ENCODE measurements at regions not wholly inside any gene's neighbourhood (a gene's known extent, or its start where the extent isn't known, plus 50 kb on each side); places are given as distances from the start of the nearest gene placed in this dataset.
A peak's percentile ranks its signal among the peaks of the same experiment; 100 is the strongest.

GRCh38 chr16:50469744-50470321 is 78.4 kb upstream of the NKD1 start:
- no peak for DNase-seq (ENCODE audit: low spot score)

GRCh38 chr16:50469121-50469743 is 79.0 kb upstream of the NKD1 start:
- no peak for DNase-seq (ENCODE audit: low spot score)

- no peak for DNase-seq (ENCODE audit: low spot score)
Observed at GRCh38 chr16:50468749-50469078, 79.5 kb upstream of the NKD1 start.

GRCh38 chr16:50467943-50468748 is 80.0 kb upstream of the NKD1 start:
- peak; percentile 16 for DNase-seq (ENCODE audit: low spot score)

GRCh38 chr16:50467559-50467942 is 80.6 kb upstream of the NKD1 start:
- no peak for DNase-seq (ENCODE audit: low spot score)

DNA sequence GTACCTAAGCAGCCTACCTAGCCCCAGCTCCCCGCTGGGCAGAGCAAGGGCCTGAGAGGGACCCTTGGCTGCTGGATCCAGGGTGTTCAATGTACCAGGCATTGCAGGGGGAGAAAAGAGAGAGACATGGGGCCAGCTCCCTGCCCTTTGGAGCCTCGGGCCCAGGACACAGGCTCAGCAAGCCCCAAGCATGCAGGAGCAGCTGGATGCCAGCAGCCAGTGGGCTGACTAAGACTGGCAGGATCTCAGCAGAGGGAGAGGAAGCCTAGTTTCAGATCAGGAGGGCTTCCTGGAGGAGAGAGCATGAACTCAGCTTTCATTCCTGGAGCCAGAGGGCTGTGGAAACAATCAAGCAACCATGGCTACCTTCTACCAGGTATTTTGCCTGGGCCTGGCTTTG is 82.0 kb upstream of the NKD1 start:
- DNase-seq (ENCODE audit: low spot score), result no peak

DNA sequence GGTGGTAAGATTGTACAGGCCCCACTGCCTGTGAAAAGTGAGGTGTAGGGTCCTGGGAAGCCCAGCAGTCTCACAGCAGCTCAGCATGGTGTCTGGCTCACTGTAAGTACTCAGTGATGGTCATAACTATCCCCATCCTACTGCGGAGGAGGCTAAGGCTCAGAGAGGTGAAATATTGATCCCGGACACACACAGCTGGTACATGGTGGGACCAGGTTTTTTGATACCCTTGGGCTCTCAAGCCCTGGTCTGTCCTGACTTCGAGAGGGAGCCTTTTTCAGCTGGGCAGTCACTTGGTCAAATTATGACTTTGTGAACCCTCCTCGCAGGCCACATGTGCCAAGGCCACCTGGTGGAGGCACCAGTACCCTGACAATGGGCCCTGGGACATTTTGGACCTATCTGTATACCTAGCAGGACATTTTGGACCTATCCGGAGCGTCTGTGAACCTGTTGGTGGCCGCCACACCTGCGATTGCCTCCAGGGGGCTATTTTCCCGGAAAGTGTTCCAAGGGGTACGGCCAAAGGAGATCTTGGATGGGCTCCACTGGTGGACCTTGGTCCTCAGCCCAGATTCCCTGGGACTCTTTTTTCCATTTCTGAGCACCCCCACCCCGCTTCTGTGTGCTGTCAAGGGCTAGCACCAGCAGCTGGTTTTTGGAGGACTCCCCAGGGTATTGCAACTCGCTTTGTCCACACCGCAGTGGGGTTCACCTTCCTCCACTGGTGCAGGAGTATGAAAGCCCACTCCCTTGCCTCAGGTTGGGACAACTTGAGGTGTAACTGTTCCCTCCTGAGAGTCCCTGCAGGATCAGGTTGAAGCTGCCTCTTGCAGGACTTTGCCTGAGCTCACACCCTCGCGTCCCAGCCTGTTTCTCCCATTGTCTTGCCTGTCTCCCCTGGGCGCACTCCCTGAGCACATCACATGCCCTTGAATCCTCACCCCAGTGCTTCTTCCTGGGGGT is 83.6 kb upstream of the NKD1 start:
- DNase-seq (ENCODE audit: low spot score), result no peak

DNA sequence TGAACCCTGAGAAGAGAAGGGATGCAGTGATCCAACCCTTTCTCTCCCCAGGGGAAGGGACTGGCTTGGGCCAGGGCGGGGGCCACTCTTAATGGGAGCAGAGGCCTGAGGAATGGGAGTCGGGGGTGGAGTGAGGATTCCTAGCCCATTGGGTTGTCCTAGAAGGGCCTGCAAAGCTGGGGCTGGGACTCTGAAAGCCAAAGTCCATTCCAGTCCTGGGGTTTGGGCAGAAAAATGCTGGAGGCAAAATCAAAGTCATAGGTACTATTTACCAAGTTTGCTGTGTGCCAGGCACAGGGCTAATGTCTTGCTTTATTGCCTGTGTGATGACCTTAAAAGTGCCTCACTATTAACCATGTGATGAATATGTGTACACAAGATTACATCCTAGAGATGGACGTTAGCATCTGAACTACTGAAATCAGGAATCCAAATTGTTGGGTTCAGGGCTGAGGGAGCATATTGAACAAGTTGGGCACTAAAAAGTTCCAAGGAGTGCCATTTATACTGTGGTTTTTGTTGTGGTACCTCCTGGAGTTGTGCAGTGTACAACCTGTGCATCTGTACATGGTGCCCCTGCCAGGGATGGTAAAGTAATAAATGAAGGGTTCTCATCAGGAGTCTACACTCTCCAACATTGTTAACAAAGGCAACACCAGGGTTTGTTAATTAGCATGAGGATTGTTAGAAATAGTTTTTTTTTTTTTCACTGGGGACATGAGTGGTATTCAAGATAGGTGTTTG is 84.4 kb upstream of the NKD1 start:
- no peak for DNase-seq (ENCODE audit: low spot score)

DNA sequence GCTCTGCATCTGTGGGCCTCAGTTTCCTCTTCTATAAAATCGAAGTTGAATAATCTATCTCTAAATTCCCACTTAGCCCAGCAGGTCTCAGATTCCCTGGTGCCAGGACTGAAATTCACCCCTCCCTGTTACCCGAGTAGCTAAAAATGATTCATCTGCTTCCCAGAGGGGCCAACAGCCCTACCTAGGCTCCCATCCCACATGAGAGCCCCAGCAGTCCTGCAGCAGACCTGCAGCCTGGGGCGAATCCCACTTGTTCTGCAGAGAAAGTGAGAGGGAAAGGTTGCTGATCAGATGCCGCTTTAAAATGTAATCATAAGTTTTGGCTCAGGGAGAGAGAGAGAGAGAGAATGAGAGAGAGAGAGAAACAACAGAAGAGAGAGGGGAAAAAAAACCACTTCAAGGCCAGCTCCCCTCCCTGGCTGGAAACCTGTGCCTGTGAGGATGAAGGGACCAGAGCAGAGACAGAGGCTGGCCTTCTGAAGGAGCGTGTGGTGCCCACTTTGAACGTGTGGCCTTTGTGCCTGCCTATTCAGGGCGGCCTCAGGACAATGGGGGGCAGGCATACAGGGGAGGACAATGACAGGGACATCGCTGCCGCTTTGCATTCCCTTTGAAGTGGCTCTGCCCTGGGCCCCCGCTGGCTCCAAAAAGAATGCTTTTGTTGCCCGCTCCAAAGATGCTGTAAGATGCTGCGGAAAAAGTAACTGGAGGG is 85.2 kb upstream of the NKD1 start:
- no peak for DNase-seq (ENCODE audit: low spot score)

- no peak for DNase-seq (ENCODE audit: low spot score)
Observed at GRCh38 chr16:50461400-50461760, 86.8 kb upstream of the NKD1 start.

GRCh38 chr16:50460538-50461399 is 87.4 kb upstream of the NKD1 start:
- no peak for DNase-seq (ENCODE audit: low spot score)

GRCh38 chr16:50459496-50460080 is 88.6 kb upstream of the NKD1 start:
- no peak for DNase-seq (ENCODE audit: low spot score)

- no peak for DNase-seq (ENCODE audit: low spot score)
Observed at GRCh38 chr16:50458667-50459495, 89.3 kb upstream of the NKD1 start.

GRCh38 chr16:50457979-50458491 is 89.2 kb upstream of the BRD7 start:
- DNase-seq (ENCODE audit: low spot score), result no peak

GRCh38 chr16:50457423-50457822 is 88.6 kb upstream of the BRD7 start:
- DNase-seq (ENCODE audit: low spot score), result no peak

DNA sequence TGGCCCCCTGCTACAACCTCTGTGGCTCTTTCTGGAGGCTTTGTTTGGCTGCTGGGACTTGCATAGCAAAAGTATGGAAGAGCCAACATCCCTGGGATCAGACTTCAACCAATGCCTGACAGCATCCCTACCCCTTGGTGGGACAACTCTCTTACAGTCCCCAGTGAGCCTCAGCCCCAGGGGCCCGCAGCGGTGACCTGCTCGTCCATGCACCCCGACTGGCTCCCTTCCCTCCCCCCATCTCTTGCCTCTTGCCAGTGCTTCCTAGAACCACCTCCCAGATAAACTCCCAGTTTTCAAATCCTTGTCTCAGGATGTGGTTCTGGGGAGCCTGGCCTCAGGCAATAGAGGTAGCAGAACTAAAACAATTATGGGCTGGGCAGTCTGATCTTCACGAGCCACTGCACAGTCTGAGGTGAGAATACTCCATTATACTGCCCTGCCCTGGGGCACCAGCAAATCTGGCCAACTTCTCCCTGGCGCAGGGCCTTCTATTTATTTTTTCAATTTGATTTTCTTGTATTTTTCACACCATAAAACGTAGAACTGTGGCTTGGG is 86.6 kb upstream of the BRD7 start:
- no peak for DNase-seq (ENCODE audit: low spot score)

DNA sequence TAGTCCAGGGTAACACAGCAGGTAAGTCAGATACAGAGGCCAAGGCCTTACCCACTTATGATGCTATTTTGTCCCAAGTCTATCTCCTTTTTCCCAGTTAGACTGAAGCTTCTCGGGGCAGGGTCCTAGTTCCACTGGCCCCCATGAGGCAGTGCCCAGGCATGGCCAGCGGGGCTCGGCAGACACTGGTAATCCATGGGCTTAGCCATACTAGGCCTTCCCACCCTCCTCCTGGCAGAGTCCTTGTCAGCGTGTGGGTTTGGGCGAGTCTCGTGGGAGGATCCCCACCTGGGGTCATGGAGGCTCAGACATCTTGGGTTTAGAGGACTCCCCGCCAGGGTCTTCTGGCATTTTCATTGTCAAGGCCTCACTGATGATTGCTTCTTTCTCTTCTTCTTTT is 84.7 kb upstream of the BRD7 start:
- DNase-seq (ENCODE audit: low spot score), result no peak

- no peak for DNase-seq (ENCODE audit: low spot score)
Observed at GRCh38 chr16:50451951-50452508, 83.2 kb upstream of the BRD7 start.

Data from mucosa of gallbladder (tissue), 1 donor.